ENCODE measurements at regions not wholly inside any gene's neighbourhood (a gene's known extent, or its start where the extent isn't known, plus 50 kb on each side); places are given as distances from the start of the nearest gene placed in this dataset.
A peak's percentile ranks its signal among the peaks of the same experiment; 100 is the strongest.

- Histone ChIP-seq H3K9me3 (replicated peaks; ENCODE audit: control insufficient read depth, insufficient read depth, low read length) (no peaks in the 10 kb centered on the region), H4K20me1 (ENCODE audit: control insufficient read depth, insufficient read depth) (no peaks in the 10 kb centered on the region), H3K27ac (ENCODE audit: control insufficient read depth, insufficient read depth) (no peak overlapping the region), H3K4me1 (ENCODE audit: control insufficient read depth, insufficient read depth, low read length) (no peaks in the 10 kb centered on the region), H3K36me3 (ENCODE audit: control insufficient read depth in 2 of 2, insufficient read depth in 2 of 2, low read length in 1 of 2) (no peaks in the 10 kb centered on the region), H2AFZ (ENCODE audit: control insufficient read depth, low read depth, low read length) (no peak overlapping the region), H3K79me2 (ENCODE audit: control insufficient read depth, insufficient read depth, low read length) (no peaks in the 10 kb centered on the region), H3K9ac (ENCODE audit: control insufficient read depth, insufficient read depth, low read length) (no peak overlapping the region), H3K4me3 (no peak overlapping the region), H3K27me3 (replicated peaks in 1 of 2; ENCODE audit: control insufficient read depth in 2 of 2, insufficient read depth in 2 of 2, low read length in 1 of 2) (no peaks in the 10 kb centered on the region), H3K4me2 (ENCODE audit: control insufficient read depth, insufficient read depth) (no peak overlapping the region)
- SMC1A ChIA-PET (ENCODE audit: uncharacterized antibody, unreplicated experiment), result no interaction called here
- in situ Hi-C loops (cut with MboI), result no loop called here
- ATAC-seq (peak; percentile 63), FAIRE-seq (no peak), DNase-seq (ENCODE audit: low read depth, low spot score) (no peak)
- intact Hi-C loops (cut with micrococcal nuclease; ENCODE audit: unreplicated experiment), result no loop called here
- TF ChIP-seq BCL3 (IDR thresholded peaks at IDR 0.05; ENCODE audit: borderline replicate concordance, insufficient read depth, low read depth, low read length, poor library complexity, severe bottlenecking) (no peak), ZNF622 (IDR thresholded peaks at IDR 0.05) (no peak), PAX8 (IDR thresholded peaks at IDR 0.05) (no peak), ATF7 (IDR thresholded peaks at IDR 0.05; ENCODE audit: low read depth) (peak; percentile 71), POU2F2 (IDR thresholded peaks at IDR 0.05; ENCODE audit: borderline replicate concordance, low read depth, low read length) (no peak)
- no TSS peak for BruUV-seq (replicated peaks)
- RAD21 ChIA-PET (ENCODE audit: unreplicated experiment), result interaction anchor here (1.3 kb wide), 1 partner anchor 21 kb away, joined by 3 read pairs; no protein-coding TSS in a partner anchor
- 25% methylated on average over 3 of the region's 3 CpGs for WGBS (ENCODE audit: insufficient coverage, insufficient replicate concordance, low lambda C conversion rate, missing lambda C conversion rate)
- CTCF ChIA-PET, result interaction anchor here (1.2 kb wide), 1 partner anchor 12 kb away, joined by 3 read pairs; no protein-coding TSS in a partner anchor
- POLR2A ChIA-PET, result no interaction called here
These were observed 186.9 kb downstream of the EMP1 start for GRCh38 chr12:13383379-13383778.

GRCh38 chr12:13380297-13380696 is 183.8 kb downstream of the EMP1 start:
- Histone ChIP-seq H4K20me1 (ENCODE audit: control insufficient read depth, insufficient read depth) (no peaks in the 10 kb centered on the region), H3K79me2 (ENCODE audit: control insufficient read depth, insufficient read depth, low read length) (no peaks in the 10 kb centered on the region), H2AFZ (ENCODE audit: control insufficient read depth, low read depth, low read length) (no peak overlapping the region), H3K9ac (ENCODE audit: control insufficient read depth, insufficient read depth, low read length) (no peak overlapping the region), H3K4me3 (no peak overlapping the region), H3K4me2 (ENCODE audit: control insufficient read depth, insufficient read depth) (no peak overlapping the region), H3K4me1 (ENCODE audit: control insufficient read depth, insufficient read depth, low read length) (no peaks in the 10 kb centered on the region), H3K36me3 (ENCODE audit: control insufficient read depth in 2 of 2, insufficient read depth in 2 of 2, low read length in 1 of 2) (no peaks in the 10 kb centered on the region), H3K9me3 (replicated peaks; ENCODE audit: control insufficient read depth, insufficient read depth, low read length) (no peaks in the 10 kb centered on the region), H3K27me3 (replicated peaks in 1 of 2; ENCODE audit: control insufficient read depth in 2 of 2, insufficient read depth in 2 of 2, low read length in 1 of 2) (no peaks in the 10 kb centered on the region), H3K27ac (ENCODE audit: control insufficient read depth, insufficient read depth) (no peak overlapping the region)
- ChIA-PET POLR2A (no interaction called here), SMC1A (ENCODE audit: uncharacterized antibody, unreplicated experiment) (no interaction called here), CTCF (interaction anchor here (0.6 to 1.5 kb wide), 3 partner anchors 9 to 484 kb away, joined by 3 to 4 read pairs (median 3); no protein-coding TSS in a partner anchor), RAD21 (ENCODE audit: unreplicated experiment) (no interaction called here)
- TF ChIP-seq SPI1 (IDR thresholded peaks at IDR 0.05; ENCODE audit: borderline replicate concordance, insufficient read depth, low read depth, low read length) (no peak), CREB1 (IDR thresholded peaks at IDR 0.05; ENCODE audit: low read depth) (no peak)
- 0% methylated on average over 3 of the region's 3 CpGs for WGBS (ENCODE audit: insufficient coverage, insufficient replicate concordance, low lambda C conversion rate, missing lambda C conversion rate)
- ATAC-seq, result no peak
- intact Hi-C loops (cut with micrococcal nuclease; ENCODE audit: unreplicated experiment) (no loop called here), in situ Hi-C loops (cut with MboI) (no loop called here)
- FAIRE-seq, result no peak
- DNase-seq (ENCODE audit: low read depth, low spot score), result no peak
- no TSS peak for BruUV-seq (replicated peaks)

Measured in GM12878 (cell line).